ENCODE measurements at regions not wholly inside any gene's neighbourhood (a gene's known extent, or its start where the extent isn't known, plus 50 kb on each side); places are given as distances from the start of the nearest gene placed in this dataset.

DNA sequence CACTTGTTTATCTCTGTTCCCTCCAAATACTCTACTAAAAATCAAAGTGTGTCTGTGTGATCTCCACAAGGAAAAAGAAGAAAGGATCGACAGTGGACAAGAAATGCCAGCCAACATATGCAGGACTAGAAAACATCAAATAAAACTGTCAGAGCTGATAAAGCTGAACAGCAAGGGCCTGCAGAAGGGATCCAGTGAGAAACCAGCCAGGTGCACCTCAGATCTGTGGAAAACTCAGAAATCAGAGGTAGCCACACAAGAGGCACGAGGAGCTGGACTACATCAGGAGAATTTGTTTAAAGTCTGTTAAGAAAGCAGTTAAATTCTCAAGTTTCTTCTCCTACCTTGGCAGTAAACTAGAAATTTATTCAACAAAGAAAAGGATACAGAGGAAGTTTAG is 135.2 kb downstream of the SUCLG1 start:
- TF ChIP-seq POLR2A (IDR thresholded peaks at IDR 0.05; ENCODE audit: low read length) = no peak
- TF ChIP-seq GATA1 (IDR thresholded peaks at IDR 0.05; ENCODE audit: low read depth, low read length) = no peak
